Glutamatergic neuron (in vitro differentiated cells): ENCODE measurements at regions not wholly inside any gene's neighbourhood (a gene's known extent, or its start where the extent isn't known, plus 50 kb on each side); places are given as distances from the start of the nearest gene placed in this dataset.

Experiments
- DNase-seq: peaks from one replicate; pipeline ENCODE4 v3.0.0; 2022
- H3K27ac Mint-ChIP-seq: one replicate; pipeline ENCODE4 v1.8.0; 2020; ENCODE audit warnings: mild to moderate bottlenecking, mixed read lengths, inconsistent platforms; ENCODE audit not compliant: unreplicated experiment
- H3K27me3 Mint-ChIP-seq: one replicate; pipeline ENCODE4 v1.8.0; 2020; ENCODE audit warnings: mild to moderate bottlenecking, moderate library complexity, mixed read lengths, inconsistent platforms; ENCODE audit not compliant: unreplicated experiment
- H3K36me3 Mint-ChIP-seq: one replicate; pipeline ENCODE4 v1.8.0; 2020; ENCODE audit warnings: mild to moderate bottlenecking, mixed read lengths, inconsistent platforms; ENCODE audit not compliant: unreplicated experiment
- H3K4me1 Mint-ChIP-seq: one replicate; pipeline ENCODE4 v1.8.0; 2020; ENCODE audit warnings: mild to moderate bottlenecking, low read depth, mixed read lengths, inconsistent platforms; ENCODE audit not compliant: unreplicated experiment
- H3K4me3 Mint-ChIP-seq: one replicate; pipeline ENCODE4 v1.8.0; 2020; ENCODE audit warnings: mild to moderate bottlenecking, mixed read lengths, inconsistent platforms; ENCODE audit not compliant: unreplicated experiment
- H3K9me3 Mint-ChIP-seq: one replicate; pipeline ENCODE4 v1.8.0; 2020; ENCODE audit warnings: mild to moderate bottlenecking, moderate library complexity, mixed read lengths, inconsistent platforms; ENCODE audit not compliant: unreplicated experiment
- CTCF ChIP-seq: fragments of 200-600 bp; sonication (generic); IDR thresholded peaks from one replicate; pipeline ENCODE4 v1.5.0; 2021; ENCODE audit not compliant: partially characterized antibody, unreplicated experiment

GRCh38 chr12:126757326-126757725, 1509.6 kb upstream of the TMEM132C start:
- H3K27me3 Mint-ChIP-seq, result no peaks in the 10 kb centered on the region
- H3K4me3 Mint-ChIP-seq, result no peak overlapping the region
- peaks cover 3% of the 10 kb centered on the region for H3K9me3 Mint-ChIP-seq
- peak overlapping the region; percentile 56 for H3K27ac Mint-ChIP-seq
- H3K4me1 Mint-ChIP-seq, result peaks cover 8% of the 10 kb centered on the region
- TF ChIP-seq CTCF, result no peak
- DNase-seq, result no peak
- H3K36me3 Mint-ChIP-seq, result peaks cover 1% of the 10 kb centered on the region

DNA sequence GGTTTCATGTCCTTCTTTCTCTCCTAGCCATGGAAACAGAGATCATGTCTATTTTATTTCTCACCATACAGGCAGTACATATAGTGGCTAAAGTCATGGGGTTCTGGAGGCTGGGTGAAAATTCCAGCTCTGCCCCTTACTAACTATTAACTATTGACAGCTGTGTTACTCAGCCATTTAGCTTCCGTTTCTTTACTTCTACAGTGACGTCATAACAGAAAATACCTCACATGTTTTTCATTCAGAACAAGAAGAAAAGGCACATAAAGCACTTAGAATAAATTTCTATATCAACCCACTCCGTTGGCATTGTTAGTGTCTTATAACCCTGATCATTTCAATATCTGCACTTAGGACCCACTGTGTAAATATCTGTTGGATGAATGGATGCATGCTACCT, 1506.9 kb upstream of the TMEM132C start:
- H3K4me3 Mint-ChIP-seq, result no peak overlapping the region
- peaks cover 15% of the 10 kb centered on the region for H3K36me3 Mint-ChIP-seq
- no peak overlapping the region for H3K27ac Mint-ChIP-seq
- no peak for DNase-seq
- no peak for TF ChIP-seq CTCF
- peaks cover 4% of the 10 kb centered on the region for H3K9me3 Mint-ChIP-seq
- H3K27me3 Mint-ChIP-seq, result no peaks in the 10 kb centered on the region
- peaks cover 8% of the 10 kb centered on the region for H3K4me1 Mint-ChIP-seq

- Mint-ChIP-seq H3K9me3 (peaks cover 4% of the 10 kb centered on the region), H3K27ac (no peak overlapping the region), H3K4me3 (no peak overlapping the region), H3K4me1 (peaks cover 8% of the 10 kb centered on the region), H3K36me3 (peaks cover 15% of the 10 kb centered on the region), H3K27me3 (no peaks in the 10 kb centered on the region)
- DNase-seq, result no peak
- TF ChIP-seq CTCF, result no peak
Observed at GRCh38 chr12:126761420-126761819, 1505.5 kb upstream of the TMEM132C start.

DNA sequence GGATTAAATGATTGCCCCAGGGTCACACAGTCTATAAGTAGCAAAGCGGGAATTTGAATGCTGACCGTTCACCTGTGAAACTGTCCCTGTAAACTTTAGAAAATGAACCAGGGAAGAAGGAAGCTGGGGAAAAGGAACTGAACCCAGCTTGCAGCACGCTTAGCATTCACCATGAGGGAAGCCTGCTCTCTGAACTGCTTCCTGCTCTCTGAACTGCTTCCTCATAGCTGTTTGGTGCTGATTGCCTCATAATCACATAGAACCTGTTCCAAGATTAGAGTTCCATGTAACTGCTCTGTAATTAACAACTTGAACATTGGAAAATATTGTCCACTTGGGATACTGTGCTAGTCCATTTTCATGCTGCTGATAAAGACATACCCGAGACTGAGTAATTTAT, 1504.8 kb upstream of the TMEM132C start:
- peaks cover 20% of the 10 kb centered on the region for H3K36me3 Mint-ChIP-seq
- peaks cover 4% of the 10 kb centered on the region for H3K4me1 Mint-ChIP-seq
- TF ChIP-seq CTCF, result no peak
- DNase-seq, result no peak
- no peak overlapping the region for H3K4me3 Mint-ChIP-seq
- H3K27me3 Mint-ChIP-seq, result no peaks in the 10 kb centered on the region
- H3K27ac Mint-ChIP-seq, result no peak overlapping the region
- H3K9me3 Mint-ChIP-seq, result peaks cover 8% of the 10 kb centered on the region

DNA sequence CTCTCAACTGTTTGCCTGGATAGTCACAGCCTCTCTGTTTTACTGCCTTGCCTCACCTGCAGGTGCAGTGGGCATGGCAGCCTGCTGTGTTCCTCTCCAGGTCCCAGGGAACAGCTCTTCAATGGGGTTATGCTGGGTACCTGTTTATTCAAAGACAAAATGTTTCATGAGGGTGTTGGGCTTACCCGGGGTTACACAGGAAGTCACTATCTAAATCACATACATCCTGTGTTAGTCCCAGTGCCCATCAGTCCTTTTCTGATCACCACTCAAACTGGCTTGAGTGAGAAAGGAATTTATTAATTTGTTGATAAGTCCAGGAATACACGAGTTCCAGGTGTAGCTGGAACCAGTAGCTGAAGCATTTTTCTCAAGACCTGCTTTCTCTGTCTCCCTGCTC, 1503.6 kb upstream of the TMEM132C start:
- no peak for DNase-seq
- peaks cover 8% of the 10 kb centered on the region for H3K9me3 Mint-ChIP-seq
- H3K4me3 Mint-ChIP-seq, result no peak overlapping the region
- peaks cover 20% of the 10 kb centered on the region for H3K36me3 Mint-ChIP-seq
- no peak overlapping the region for H3K27ac Mint-ChIP-seq
- no peaks in the 10 kb centered on the region for H3K27me3 Mint-ChIP-seq
- TF ChIP-seq CTCF, result no peak
- no peaks in the 10 kb centered on the region for H3K4me1 Mint-ChIP-seq
